ENCODE measurements at regions not wholly inside any gene's neighbourhood (a gene's known extent, or its start where the extent isn't known, plus 50 kb on each side); places are given as distances from the start of the nearest gene placed in this dataset.

GRCh38 chr9:19662213-19662612 is 126.6 kb downstream of the SLC24A2 start:
- H3K27me3 ChIP-seq (ENCODE audit: control insufficient read depth, insufficient read depth, low read length), result no peaks in the 10 kb centered on the region
- no peak for DNase-seq (ENCODE audit: low read depth, low spot score)
- no peaks in the 10 kb centered on the region for H3K9me3 ChIP-seq (ENCODE audit: control insufficient read depth, insufficient read depth, low read length)
- H3K4me3 ChIP-seq (ENCODE audit: low read length), result no peak overlapping the region
- H3K4me1 ChIP-seq (ENCODE audit: control insufficient read depth, insufficient read depth, low read length), result peaks cover 3% of the 10 kb centered on the region; the same call in 1 of the 2 replicates
- H3K36me3 ChIP-seq (ENCODE audit: control insufficient read depth, insufficient read depth, low read length), result no peaks in the 10 kb centered on the region
- H3K27ac ChIP-seq (ENCODE audit: low read length), result no peak overlapping the region
- WGBS (ENCODE audit: insufficient coverage, insufficient read length), result no CpG with 5 or more reads among the region's 6 CpGs

GRCh38 chr9:19660019-19660418 is 128.8 kb downstream of the SLC24A2 start:
- DNase-seq (ENCODE audit: low read depth, low spot score), result no peak
- Histone ChIP-seq H3K9me3 (ENCODE audit: control insufficient read depth, insufficient read depth, low read length) (no peaks in the 10 kb centered on the region), H3K4me1 (ENCODE audit: control insufficient read depth, insufficient read depth, low read length) (peaks cover 2% of the 10 kb centered on the region; the same call in 1 of the 2 replicates), H3K36me3 (ENCODE audit: control insufficient read depth, insufficient read depth, low read length) (no peaks in the 10 kb centered on the region), H3K4me3 (ENCODE audit: low read length) (no peak overlapping the region), H3K27me3 (ENCODE audit: control insufficient read depth, insufficient read depth, low read length) (no peaks in the 10 kb centered on the region), H3K27ac (ENCODE audit: low read length) (no peak overlapping the region)
- no CpG with 5 or more reads among the region's 6 CpGs for WGBS (ENCODE audit: insufficient coverage, insufficient read length)

GRCh38 chr9:19656704-19657103 is 132.1 kb downstream of the SLC24A2 start:
- H3K9me3 ChIP-seq (ENCODE audit: control insufficient read depth, insufficient read depth, low read length), result no peaks in the 10 kb centered on the region
- 0 out of 2 replicates have a peak, but pooled peaks cover 2% of the 10 kb centered on the region for H3K4me1 ChIP-seq (ENCODE audit: control insufficient read depth, insufficient read depth, low read length)
- H3K4me3 ChIP-seq (ENCODE audit: low read length), result no peak overlapping the region
- no CpG with 5 or more reads among the region's 4 CpGs for WGBS (ENCODE audit: insufficient coverage, insufficient read length)
- no peaks in the 10 kb centered on the region for H3K36me3 ChIP-seq (ENCODE audit: control insufficient read depth, insufficient read depth, low read length)
- no peaks in the 10 kb centered on the region for H3K27me3 ChIP-seq (ENCODE audit: control insufficient read depth, insufficient read depth, low read length)
- no peak for DNase-seq (ENCODE audit: low read depth, low spot score)
- H3K27ac ChIP-seq (ENCODE audit: low read length), result no peak overlapping the region

GRCh38 chr9:19651681-19652080 is 137.2 kb downstream of the SLC24A2 start:
- Histone ChIP-seq H3K4me3 (ENCODE audit: low read length) (no peak overlapping the region), H3K36me3 (ENCODE audit: control insufficient read depth, insufficient read depth, low read length) (no peaks in the 10 kb centered on the region), H3K9me3 (ENCODE audit: control insufficient read depth, insufficient read depth, low read length) (no peaks in the 10 kb centered on the region), H3K27me3 (ENCODE audit: control insufficient read depth, insufficient read depth, low read length) (no peaks in the 10 kb centered on the region), H3K27ac (ENCODE audit: low read length) (no peak overlapping the region), H3K4me1 (ENCODE audit: control insufficient read depth, insufficient read depth, low read length) (0 out of 2 replicates have a peak, but pooled peaks cover under 1% of the 10 kb centered on the region)
- no peak for DNase-seq (ENCODE audit: low read depth, low spot score)
- WGBS (ENCODE audit: insufficient coverage, insufficient read length), result no CpG with 5 or more reads among the region's 7 CpGs

- Histone ChIP-seq H3K9me3 (ENCODE audit: control insufficient read depth, insufficient read depth, low read length) (no peaks in the 10 kb centered on the region), H3K27ac (ENCODE audit: low read length) (no peak overlapping the region), H3K27me3 (ENCODE audit: control insufficient read depth, insufficient read depth, low read length) (no peaks in the 10 kb centered on the region), H3K36me3 (ENCODE audit: control insufficient read depth, insufficient read depth, low read length) (no peaks in the 10 kb centered on the region), H3K4me3 (ENCODE audit: low read length) (no peak overlapping the region), H3K4me1 (ENCODE audit: control insufficient read depth, insufficient read depth, low read length) (no peaks in the 10 kb centered on the region)
- DNase-seq (ENCODE audit: low read depth, low spot score), result no peak
- no CpG with 5 or more reads among the region's 2 CpGs for WGBS (ENCODE audit: insufficient coverage, insufficient read length)
These were observed 138.5 kb downstream of the SLC24A2 start for GRCh38 chr9:19650312-19650711.

GRCh38 chr9:19649336-19650041 is 139.3 kb downstream of the SLC24A2 start:
- no peak overlapping the region for H3K27ac ChIP-seq (ENCODE audit: low read length)
- no peaks in the 10 kb centered on the region for H3K4me1 ChIP-seq (ENCODE audit: control insufficient read depth, insufficient read depth, low read length)
- H3K27me3 ChIP-seq (ENCODE audit: control insufficient read depth, insufficient read depth, low read length), result no peaks in the 10 kb centered on the region
- no peaks in the 10 kb centered on the region for H3K9me3 ChIP-seq (ENCODE audit: control insufficient read depth, insufficient read depth, low read length)
- DNase-seq (ENCODE audit: low read depth, low spot score), result no peak
- WGBS (ENCODE audit: insufficient coverage, insufficient read length), result no CpG with 5 or more reads among the region's 4 CpGs
- no peak overlapping the region for H3K4me3 ChIP-seq (ENCODE audit: low read length)
- H3K36me3 ChIP-seq (ENCODE audit: control insufficient read depth, insufficient read depth, low read length), result no peaks in the 10 kb centered on the region

- H3K27me3 ChIP-seq (ENCODE audit: control insufficient read depth, insufficient read depth, low read length), result no peaks in the 10 kb centered on the region
These were observed 140.2 kb downstream of the SLC24A2 start for GRCh38 chr9:19648672-19649071.

DNA sequence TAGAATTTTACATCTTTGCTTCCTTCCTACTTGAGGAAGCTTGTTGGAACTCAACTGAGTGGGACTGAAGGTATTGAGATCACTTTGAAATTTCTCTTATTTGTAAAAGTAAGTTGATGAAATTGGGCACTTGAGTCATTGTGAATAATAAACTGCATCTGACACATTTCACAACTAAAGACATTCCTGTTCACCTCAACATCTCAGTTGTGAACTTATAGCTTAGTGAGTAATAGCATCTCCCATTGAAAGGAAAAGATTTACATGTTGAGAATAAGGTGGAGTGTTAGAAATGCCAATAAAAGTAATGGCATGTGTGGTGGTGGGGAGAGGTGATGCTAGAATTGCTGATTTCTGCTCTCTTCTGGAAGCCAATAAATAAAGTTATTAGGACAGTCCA is 145.0 kb downstream of the SLC24A2 start:
- Histone ChIP-seq H3K4me1 (ENCODE audit: control insufficient read depth, insufficient read depth, low read length) (no peaks in the 10 kb centered on the region), H3K4me3 (ENCODE audit: low read length) (no peak overlapping the region), H3K27me3 (ENCODE audit: control insufficient read depth, insufficient read depth, low read length) (no peaks in the 10 kb centered on the region), H3K36me3 (ENCODE audit: control insufficient read depth, insufficient read depth, low read length) (0 out of 2 replicates have a peak, but pooled peaks cover 2% of the 10 kb centered on the region), H3K27ac (ENCODE audit: low read length) (no peak overlapping the region), H3K9me3 (ENCODE audit: control insufficient read depth, insufficient read depth, low read length) (no peaks in the 10 kb centered on the region)
- no peak for DNase-seq (ENCODE audit: low read depth, low spot score)

More at GRCh38 chr9:19648672-19649071, 140.2 kb downstream of the SLC24A2 start:
- Histone ChIP-seq H3K4me3 (ENCODE audit: low read length) (no peak overlapping the region), H3K9me3 (ENCODE audit: control insufficient read depth, insufficient read depth, low read length) (no peaks in the 10 kb centered on the region), H3K4me1 (ENCODE audit: control insufficient read depth, insufficient read depth, low read length) (no peaks in the 10 kb centered on the region), H3K36me3 (ENCODE audit: control insufficient read depth, insufficient read depth, low read length) (no peaks in the 10 kb centered on the region), H3K27ac (ENCODE audit: low read length) (no peak overlapping the region)
- DNase-seq (ENCODE audit: low read depth, low spot score), result no peak
- WGBS (ENCODE audit: insufficient coverage, insufficient read length), result no CpG with 5 or more reads among the region's 2 CpGs

- WGBS (ENCODE audit: insufficient coverage, insufficient read length), result no CpG with 5 or more reads among the region's 2 CpGs
- Histone ChIP-seq H3K4me1 (ENCODE audit: control insufficient read depth, insufficient read depth, low read length) (no peaks in the 10 kb centered on the region), H3K27ac (ENCODE audit: low read length) (no peak overlapping the region), H3K27me3 (ENCODE audit: control insufficient read depth, insufficient read depth, low read length) (no peaks in the 10 kb centered on the region), H3K9me3 (ENCODE audit: control insufficient read depth, insufficient read depth, low read length) (no peaks in the 10 kb centered on the region), H3K4me3 (ENCODE audit: low read length) (no peak overlapping the region), H3K36me3 (ENCODE audit: control insufficient read depth, insufficient read depth, low read length) (0 out of 2 replicates have a peak, but pooled peaks cover 2% of the 10 kb centered on the region)
- no peak for DNase-seq (ENCODE audit: low read depth, low spot score)
These were observed 146.6 kb downstream of the SLC24A2 start for GRCh38 chr9:19642256-19642655.

- Histone ChIP-seq H3K4me3 (ENCODE audit: low read length) (no peak overlapping the region), H3K4me1 (ENCODE audit: control insufficient read depth, insufficient read depth, low read length) (no peaks in the 10 kb centered on the region), H3K36me3 (ENCODE audit: control insufficient read depth, insufficient read depth, low read length) (0 out of 2 replicates have a peak, but pooled peaks cover 2% of the 10 kb centered on the region), H3K27me3 (ENCODE audit: control insufficient read depth, insufficient read depth, low read length) (no peaks in the 10 kb centered on the region), H3K27ac (ENCODE audit: low read length) (no peak overlapping the region), H3K9me3 (ENCODE audit: control insufficient read depth, insufficient read depth, low read length) (no peaks in the 10 kb centered on the region)
- no CpG with 5 or more reads among the region's 2 CpGs for WGBS (ENCODE audit: insufficient coverage, insufficient read length)
- DNase-seq (ENCODE audit: low read depth, low spot score), result peak; percentile 9
These were observed 147.8 kb downstream of the SLC24A2 start for GRCh38 chr9:19641046-19641445.

GRCh38 chr9:19640014-19640413 is 148.8 kb downstream of the SLC24A2 start:
- H3K36me3 ChIP-seq (ENCODE audit: control insufficient read depth, insufficient read depth, low read length), result 0 out of 2 replicates have a peak, but pooled peaks cover 2% of the 10 kb centered on the region
- no peak overlapping the region for H3K27ac ChIP-seq (ENCODE audit: low read length)
- no peaks in the 10 kb centered on the region for H3K4me1 ChIP-seq (ENCODE audit: control insufficient read depth, insufficient read depth, low read length)
- H3K9me3 ChIP-seq (ENCODE audit: control insufficient read depth, insufficient read depth, low read length), result no peaks in the 10 kb centered on the region
- H3K27me3 ChIP-seq (ENCODE audit: control insufficient read depth, insufficient read depth, low read length), result no peaks in the 10 kb centered on the region
- no peak overlapping the region for H3K4me3 ChIP-seq (ENCODE audit: low read length)
- no peak for DNase-seq (ENCODE audit: low read depth, low spot score)
